HG03439 (cell line): ENCODE measurements at regions not wholly inside any gene's neighbourhood (a gene's known extent, or its start where the extent isn't known, plus 50 kb on each side); places are given as distances from the start of the nearest gene placed in this dataset.

ENCODE experiments used
- ATAC-seq: cut with Tn5 transposase; IDR thresholded peaks from one replicate; pipeline ENCODE4 v1.9.1; 2021; ENCODE audit warnings: mild to moderate bottlenecking, moderate library complexity; ENCODE audit not compliant: unreplicated experiment

- ATAC-seq, result no peak
Observed at GRCh38 chr22:22417495-22418162, 90.9 kb downstream of the ZNF280B start.

- ATAC-seq, result no peak
Observed at GRCh38 chr22:22418163-22418549, 90.4 kb downstream of the ZNF280B start.

- ATAC-seq, result no peak
Observed at GRCh38 chr22:22418957-22419356, 89.6 kb downstream of the ZNF280B start.

GRCh38 chr22:22420580-22420979 is 88.0 kb downstream of the ZNF280B start:
- ATAC-seq, result no peak

GRCh38 chr22:22421392-22421791 is 87.2 kb downstream of the ZNF280B start:
- no peak for ATAC-seq

- ATAC-seq, result peak; percentile 56
Observed at GRCh38 chr22:22422629-22423112, 85.9 kb downstream of the ZNF280B start.

GRCh38 chr22:22423681-22424080 is 84.9 kb downstream of the ZNF280B start:
- no peak for ATAC-seq

GRCh38 chr22:22424210-22424800 is 84.2 kb downstream of the ZNF280B start:
- ATAC-seq, result no peak

GRCh38 chr22:22424956-22425355 is 83.6 kb downstream of the ZNF280B start:
- ATAC-seq, result no peak

GRCh38 chr22:22425356-22425755 is 83.2 kb downstream of the ZNF280B start:
- no peak for ATAC-seq

GRCh38 chr22:22425783-22426624 is 82.5 kb downstream of the ZNF280B start:
- ATAC-seq, result no peak

- no peak for ATAC-seq
Observed at GRCh38 chr22:22427542-22428065, 80.9 kb downstream of the ZNF280B start.

GRCh38 chr22:22428222-22429098 is 80.1 kb downstream of the ZNF280B start:
- ATAC-seq, result no peak

- no peak for ATAC-seq
Observed at GRCh38 chr22:22429369-22430108, 79.0 kb downstream of the ZNF280B start.

GRCh38 chr22:22430111-22430820 is 78.3 kb downstream of the ZNF280B start:
- ATAC-seq, result no peak

GRCh38 chr22:22431271-22432220 is 77.0 kb downstream of the ZNF280B start:
- ATAC-seq, result no peak

- ATAC-seq, result no peak
Observed at GRCh38 chr22:22432479-22432878, 76.1 kb downstream of the ZNF280B start.

- ATAC-seq, result no peak
Observed at GRCh38 chr22:22432937-22433336, 75.6 kb downstream of the ZNF280B start.
